ENCODE measurements at regions not wholly inside any gene's neighbourhood (a gene's known extent, or its start where the extent isn't known, plus 50 kb on each side); places are given as distances from the start of the nearest gene placed in this dataset.

GRCh38 chr5:159385536-159385935 lies 55.2 kb upstream of the IL12B start:
- Mint-ChIP-seq H3K4me1 (ENCODE audit: low read depth) (peaks cover 2% of the 10 kb centered on the region), H3K27me3 (ENCODE audit: low read depth) (no peaks in the 10 kb centered on the region), H3K4me3 (no peak overlapping the region), H3K27ac (no peak overlapping the region), H3K9me3 (peaks cover 55% of the 10 kb centered on the region), H3K36me3 (ENCODE audit: low read depth) (peaks cover 11% of the 10 kb centered on the region)
- intact Hi-C loops (cut with micrococcal nuclease) = no loop called here
- no peak for DNase-seq
- CTCF ChIA-PET = no interaction called here

GRCh38 chr5:159386028-159386711 lies 55.9 kb upstream of the IL12B start:
- no peak for DNase-seq
- H3K27me3 Mint-ChIP-seq (ENCODE audit: low read depth) = no peaks in the 10 kb centered on the region

DNA sequence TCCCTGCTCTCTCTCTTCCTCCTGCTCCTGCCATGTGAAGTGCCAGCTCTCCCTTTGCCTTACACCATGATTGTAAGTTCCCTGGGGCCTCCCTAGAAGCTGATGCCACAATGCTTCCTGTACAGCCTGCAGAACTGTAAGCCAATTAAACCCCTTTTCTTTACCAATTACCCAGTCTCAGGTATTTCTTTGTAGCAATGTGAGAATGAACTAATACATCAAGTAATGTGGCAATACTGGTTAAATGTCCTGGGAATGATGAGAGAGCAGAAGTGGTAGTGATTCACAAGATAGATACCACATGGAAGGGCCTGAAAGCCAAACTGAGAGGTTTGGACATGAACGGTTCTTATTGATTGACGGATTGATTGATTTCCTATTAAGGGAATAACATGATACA lies 62.6 kb upstream of the IL12B start:
- H3K27me3 Mint-ChIP-seq (ENCODE audit: low read depth) = no peaks in the 10 kb centered on the region
- H3K4me1 Mint-ChIP-seq (ENCODE audit: low read depth) = no peaks in the 10 kb centered on the region
- intact Hi-C loops (cut with micrococcal nuclease) = no loop called here
- no peak overlapping the region for H3K27ac Mint-ChIP-seq
- DNase-seq = no peak
- no peaks in the 10 kb centered on the region for H3K36me3 Mint-ChIP-seq (ENCODE audit: low read depth)
- CTCF ChIA-PET = interaction anchor here (0.8 kb wide), 1 partner anchor 236 kb away, joined by 3 read pairs; no protein-coding TSS in a partner anchor
- H3K4me3 Mint-ChIP-seq = no peak overlapping the region
- peaks cover 15% of the 10 kb centered on the region for H3K9me3 Mint-ChIP-seq

More at GRCh38 chr5:159386028-159386711, 55.9 kb upstream of the IL12B start:
- Mint-ChIP-seq H3K4me3 (no peak overlapping the region), H3K36me3 (ENCODE audit: low read depth) (peaks cover 10% of the 10 kb centered on the region), H3K4me1 (ENCODE audit: low read depth) (peaks cover 2% of the 10 kb centered on the region), H3K27ac (no peak overlapping the region), H3K9me3 (peaks cover 53% of the 10 kb centered on the region)
- intact Hi-C loops (cut with micrococcal nuclease) = no loop called here
- CTCF ChIA-PET = no interaction called here

GRCh38 chr5:159393854-159394274 lies 63.6 kb upstream of the IL12B start:
- no peak overlapping the region for H3K27ac Mint-ChIP-seq
- no peak overlapping the region for H3K4me3 Mint-ChIP-seq
- CTCF ChIA-PET = no interaction called here

DNA sequence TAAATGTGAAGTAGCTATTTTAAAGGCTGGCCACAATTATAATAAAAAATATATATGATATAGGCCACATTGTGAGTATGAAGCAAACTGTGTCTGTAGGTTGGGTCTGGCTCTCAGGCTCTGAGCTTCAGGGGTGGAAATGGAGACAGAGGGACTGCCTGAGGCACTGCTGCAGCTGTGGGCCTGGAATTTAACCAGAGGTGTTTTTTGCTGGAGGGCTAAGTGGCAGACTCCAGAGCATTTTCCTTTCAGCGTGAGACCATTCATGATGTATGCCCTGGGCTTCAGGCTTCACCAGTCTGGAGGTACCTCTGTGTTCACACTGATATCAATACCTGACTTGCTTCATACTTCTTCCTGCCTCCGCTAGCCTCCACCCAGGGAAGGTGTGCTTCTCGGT lies 64.9 kb upstream of the IL12B start:
- Mint-ChIP-seq H3K4me1 (ENCODE audit: low read depth) (no peaks in the 10 kb centered on the region), H3K4me3 (no peak overlapping the region), H3K27me3 (ENCODE audit: low read depth) (no peaks in the 10 kb centered on the region), H3K36me3 (ENCODE audit: low read depth) (no peaks in the 10 kb centered on the region), H3K9me3 (peaks cover 1% of the 10 kb centered on the region), H3K27ac (no peak overlapping the region)
- no peak for DNase-seq
- CTCF ChIA-PET = no interaction called here
- intact Hi-C loops (cut with micrococcal nuclease) = no loop called here

More at GRCh38 chr5:159393854-159394274, 63.6 kb upstream of the IL12B start:
- Mint-ChIP-seq H3K27me3 (ENCODE audit: low read depth) (no peaks in the 10 kb centered on the region), H3K4me1 (ENCODE audit: low read depth) (no peaks in the 10 kb centered on the region), H3K36me3 (ENCODE audit: low read depth) (no peaks in the 10 kb centered on the region), H3K9me3 (peaks cover 9% of the 10 kb centered on the region)
- intact Hi-C loops (cut with micrococcal nuclease) = no loop called here
- no peak for DNase-seq

DNA sequence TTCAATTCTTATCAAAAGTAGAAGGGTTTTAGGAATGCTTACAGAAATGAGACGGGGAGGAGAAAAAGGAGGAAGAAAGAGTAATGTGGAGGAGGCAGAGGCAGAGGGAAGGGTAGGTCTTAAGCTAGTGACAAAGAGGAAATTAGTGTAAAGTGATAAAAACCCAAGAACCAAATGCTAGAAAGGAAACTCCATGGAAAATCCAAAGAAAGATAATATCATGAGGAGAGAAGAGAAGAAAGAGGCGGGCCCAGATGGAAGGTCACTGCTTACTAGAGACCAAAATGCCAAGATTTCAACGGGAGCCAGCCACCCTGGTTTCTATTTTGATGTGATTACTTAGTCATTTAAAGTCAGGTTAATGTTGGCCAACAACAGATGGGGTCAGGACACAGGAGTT lies 68.6 kb upstream of the IL12B start:
- no peak overlapping the region for H3K27ac Mint-ChIP-seq
- CTCF ChIA-PET = no interaction called here
- intact Hi-C loops (cut with micrococcal nuclease) = no loop called here
- DNase-seq = no peak
- H3K27me3 Mint-ChIP-seq (ENCODE audit: low read depth) = no peaks in the 10 kb centered on the region
- no peaks in the 10 kb centered on the region for H3K9me3 Mint-ChIP-seq
- no peak overlapping the region for H3K4me3 Mint-ChIP-seq
- no peaks in the 10 kb centered on the region for H3K4me1 Mint-ChIP-seq (ENCODE audit: low read depth)
- H3K36me3 Mint-ChIP-seq (ENCODE audit: low read depth) = no peaks in the 10 kb centered on the region

- H3K9me3 Mint-ChIP-seq = no peaks in the 10 kb centered on the region
- no peak overlapping the region for H3K4me3 Mint-ChIP-seq
- CTCF ChIA-PET = interaction anchor here (0.7 kb wide), 1 partner anchor 926 kb away, joined by 3 read pairs; no protein-coding TSS in a partner anchor
- no peak for DNase-seq
- H3K27me3 Mint-ChIP-seq (ENCODE audit: low read depth) = peaks cover 8% of the 10 kb centered on the region
- H3K27ac Mint-ChIP-seq = no peak overlapping the region
- intact Hi-C loops (cut with micrococcal nuclease) = no loop called here
- H3K36me3 Mint-ChIP-seq (ENCODE audit: low read depth) = no peaks in the 10 kb centered on the region
- no peaks in the 10 kb centered on the region for H3K4me1 Mint-ChIP-seq (ENCODE audit: low read depth)
Observed at GRCh38 chr5:159400476-159400875, 70.2 kb upstream of the IL12B start.

GRCh38 chr5:159402311-159402710 lies 72.0 kb upstream of the IL12B start:
- CTCF ChIA-PET = no interaction called here
- Mint-ChIP-seq H3K4me3 (no peak overlapping the region), H3K36me3 (ENCODE audit: low read depth) (no peaks in the 10 kb centered on the region), H3K4me1 (ENCODE audit: low read depth) (no peaks in the 10 kb centered on the region), H3K27me3 (ENCODE audit: low read depth) (peaks cover 8% of the 10 kb centered on the region), H3K27ac (no peak overlapping the region), H3K9me3 (no peaks in the 10 kb centered on the region)
- no peak for DNase-seq
- intact Hi-C loops (cut with micrococcal nuclease) = no loop called here

DNA sequence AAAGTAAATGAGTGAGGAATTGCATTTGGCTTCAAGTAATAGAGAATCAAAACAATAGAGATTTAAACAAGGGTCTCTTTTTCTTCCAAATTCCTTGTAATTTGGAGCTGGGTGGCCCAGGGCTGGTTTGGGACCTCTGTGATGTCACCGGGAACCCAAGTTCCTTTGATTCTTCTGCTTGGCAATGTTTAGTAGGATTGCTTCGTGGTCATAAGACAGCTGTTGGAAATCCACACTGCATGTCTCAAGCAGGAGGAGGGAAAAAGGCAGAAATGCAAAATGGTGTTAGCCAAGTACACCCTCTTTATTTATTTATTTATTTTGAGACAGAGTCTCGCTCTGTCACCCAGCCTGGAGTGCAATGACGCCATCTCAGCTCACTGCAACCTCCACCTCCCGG lies 72.6 kb upstream of the IL12B start:
- intact Hi-C loops (cut with micrococcal nuclease) = no loop called here
- H3K9me3 Mint-ChIP-seq = no peaks in the 10 kb centered on the region
- no peak for DNase-seq
- peaks cover 8% of the 10 kb centered on the region for H3K27me3 Mint-ChIP-seq (ENCODE audit: low read depth)
- CTCF ChIA-PET = no interaction called here
- no peaks in the 10 kb centered on the region for H3K36me3 Mint-ChIP-seq (ENCODE audit: low read depth)
- H3K4me3 Mint-ChIP-seq = no peak overlapping the region
- no peak overlapping the region for H3K27ac Mint-ChIP-seq
- no peaks in the 10 kb centered on the region for H3K4me1 Mint-ChIP-seq (ENCODE audit: low read depth)

DNA sequence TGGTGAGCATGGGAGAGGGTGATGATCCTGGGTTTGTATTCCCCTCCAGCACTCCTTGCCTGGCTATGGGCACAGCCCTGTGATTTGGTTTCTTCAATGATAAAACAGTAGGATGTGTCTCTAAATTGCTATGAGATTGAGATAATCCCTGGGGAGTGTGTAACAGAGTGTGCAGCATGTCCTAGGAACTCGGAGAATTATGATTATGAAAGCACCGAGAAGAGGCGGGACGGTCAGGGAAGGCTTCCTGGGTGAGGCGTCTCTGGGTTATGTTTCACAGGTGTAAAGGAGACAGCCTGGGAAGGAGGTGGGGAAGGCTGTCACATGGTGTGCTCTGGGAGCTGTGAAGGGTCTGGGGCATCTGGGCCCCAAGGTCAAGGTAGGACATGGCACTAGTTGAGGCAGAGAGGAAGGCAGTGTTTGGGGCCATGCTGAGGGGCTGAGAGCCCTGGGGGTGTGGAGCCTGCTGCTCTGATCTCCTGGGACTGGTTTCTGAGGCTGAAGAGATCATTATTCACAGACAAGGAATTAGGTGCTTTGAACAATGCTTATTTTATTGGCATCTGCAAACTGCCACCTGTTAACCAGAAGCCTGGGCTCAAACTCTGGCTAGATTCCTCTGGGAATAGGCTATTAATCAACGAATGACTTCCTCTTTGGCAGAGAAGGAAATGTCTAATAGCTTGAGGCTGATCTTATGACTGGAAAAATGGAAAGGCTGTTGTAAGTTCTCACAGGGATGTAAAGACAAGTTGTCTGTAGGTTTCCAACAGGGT lies 73.8 kb upstream of the IL12B start:
- no peak overlapping the region for H3K27ac Mint-ChIP-seq
- H3K36me3 Mint-ChIP-seq (ENCODE audit: low read depth) = no peaks in the 10 kb centered on the region
- H3K9me3 Mint-ChIP-seq = no peaks in the 10 kb centered on the region
- peaks cover 11% of the 10 kb centered on the region for H3K27me3 Mint-ChIP-seq (ENCODE audit: low read depth)
- H3K4me3 Mint-ChIP-seq = no peak overlapping the region
- intact Hi-C loops (cut with micrococcal nuclease) = no loop called here
- no peak for DNase-seq
- CTCF ChIA-PET = no interaction called here
- H3K4me1 Mint-ChIP-seq (ENCODE audit: low read depth) = peaks cover 4% of the 10 kb centered on the region

DNA sequence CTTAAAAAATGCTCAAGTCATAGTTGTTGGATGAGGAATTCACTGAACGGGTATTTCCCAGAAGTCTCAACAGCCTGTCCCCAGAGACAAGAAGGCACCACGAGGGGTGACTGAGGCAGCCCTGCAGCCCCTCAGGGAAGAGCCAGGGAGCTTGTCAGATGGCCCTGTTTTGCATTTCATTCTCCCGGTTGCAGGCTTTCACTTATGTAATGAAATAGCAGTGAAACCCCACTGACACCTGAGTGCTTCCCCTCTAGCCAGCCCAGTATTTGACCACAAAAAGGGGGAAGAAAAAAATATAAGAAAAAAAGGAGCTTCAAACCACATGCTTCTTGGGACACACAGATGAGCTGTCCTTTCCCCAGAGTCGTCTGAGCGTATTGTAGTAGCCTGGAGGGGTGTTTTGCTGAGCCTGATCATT lies 75.3 kb upstream of the IL12B start:
- H3K9me3 Mint-ChIP-seq = no peaks in the 10 kb centered on the region
- peaks cover 11% of the 10 kb centered on the region for H3K27me3 Mint-ChIP-seq (ENCODE audit: low read depth)
- DNase-seq = no peak
- CTCF ChIA-PET = no interaction called here
- no peak overlapping the region for H3K27ac Mint-ChIP-seq
- H3K4me1 Mint-ChIP-seq (ENCODE audit: low read depth) = peaks cover 19% of the 10 kb centered on the region
- H3K36me3 Mint-ChIP-seq (ENCODE audit: low read depth) = no peaks in the 10 kb centered on the region
- intact Hi-C loops (cut with micrococcal nuclease) = loop anchor here (2.0 kb wide), 1 partner anchor 195 kb away; no protein-coding TSS in a partner anchor
- H3K4me3 Mint-ChIP-seq = no peak overlapping the region

- Mint-ChIP-seq H3K4me1 (ENCODE audit: low read depth) (peaks cover 29% of the 10 kb centered on the region), H3K27ac (no peak overlapping the region), H3K36me3 (ENCODE audit: low read depth) (no peaks in the 10 kb centered on the region), H3K27me3 (ENCODE audit: low read depth) (peaks cover 11% of the 10 kb centered on the region), H3K4me3 (no peak overlapping the region), H3K9me3 (no peaks in the 10 kb centered on the region)
- no peak for DNase-seq
- intact Hi-C loops (cut with micrococcal nuclease) = loop anchor here (2.0 kb wide), 1 partner anchor 194 kb away; no protein-coding TSS in a partner anchor
- CTCF ChIA-PET = interaction anchor here (1.2 kb wide), 1 partner anchor 250 kb away, joined by 4 read pairs; no protein-coding TSS in a partner anchor
Observed at GRCh38 chr5:159406571-159406970, 76.3 kb upstream of the IL12B start.

Data from activated naive CD4-positive, alpha-beta T cell treated with anti-CD3 and anti-CD28 coated beads for 36 hours (primary cell).